ENCODE measurements at regions not wholly inside any gene's neighbourhood (a gene's known extent, or its start where the extent isn't known, plus 50 kb on each side); places are given as distances from the start of the nearest gene placed in this dataset.
"Not testable (repeated sequence)": the region's sequence is repeated elsewhere in the genome, so short reads cannot be mapped to it uniquely, and the experiment has no call there.

DNA sequence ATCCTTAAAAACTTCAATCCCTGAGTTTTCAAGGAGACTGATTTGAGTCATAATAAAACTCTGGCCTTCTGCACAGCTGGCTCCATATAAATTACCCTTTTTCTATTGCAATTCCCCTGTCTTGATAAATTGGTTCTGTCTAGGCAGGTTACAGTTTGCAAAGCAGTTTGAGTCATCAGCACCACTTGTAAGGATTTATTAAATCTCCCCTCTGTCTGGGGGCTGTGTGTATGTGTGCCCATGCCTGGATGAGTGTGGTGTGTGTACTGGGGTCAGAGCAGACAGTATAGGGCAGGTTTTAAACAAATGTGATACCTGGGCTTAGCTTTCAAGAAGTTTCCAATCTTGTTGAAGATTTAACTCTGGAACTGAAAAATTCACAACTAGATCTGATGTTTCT, 228.6 kb downstream of the FNDC1 start:
- DNase-seq = no peak

GRCh38 chr6:159395609-159396008, 226.4 kb downstream of the FNDC1 start:
- DNase-seq = no peak

DNA sequence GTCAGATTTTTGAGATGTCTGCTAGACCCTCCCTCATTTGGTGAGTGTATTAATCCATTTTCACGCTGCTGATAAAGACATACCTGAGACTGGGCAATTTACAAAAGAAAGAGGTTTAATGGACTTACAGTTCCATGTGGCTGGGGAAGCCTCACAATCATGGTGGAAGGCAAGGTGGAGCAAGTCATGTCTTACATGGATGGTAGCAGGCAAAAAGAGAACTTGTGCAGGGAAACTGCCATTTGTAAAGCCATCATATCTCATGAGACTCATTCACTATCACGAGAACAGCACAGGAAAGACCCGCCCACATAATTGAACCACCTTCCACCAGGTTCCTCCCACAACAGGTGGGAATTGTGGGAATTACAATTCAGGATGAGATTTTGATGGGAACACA, 223.5 kb downstream of the FNDC1 start:
- DNase-seq = not testable (repeated sequence)

DNA sequence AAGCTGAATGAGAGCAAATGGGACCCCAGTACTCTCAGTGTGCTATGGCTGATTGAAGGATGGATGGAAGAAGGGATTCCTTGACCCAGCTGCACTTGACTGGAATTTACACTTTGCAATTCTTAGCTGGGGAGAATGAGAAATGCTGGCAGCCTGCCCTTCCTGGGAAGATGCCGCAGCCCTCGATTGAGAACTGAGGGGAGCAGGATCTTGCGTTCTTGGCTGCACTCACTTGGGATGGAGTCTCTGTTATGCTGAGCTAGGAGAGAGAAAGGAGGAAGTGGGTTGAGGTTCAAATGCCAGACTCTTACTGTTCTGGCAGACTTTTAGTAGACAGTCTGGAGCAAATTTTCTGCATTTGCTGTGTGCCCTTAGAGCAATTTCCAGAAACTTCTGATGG, 221.2 kb downstream of the FNDC1 start:
- no peak for DNase-seq

DNA sequence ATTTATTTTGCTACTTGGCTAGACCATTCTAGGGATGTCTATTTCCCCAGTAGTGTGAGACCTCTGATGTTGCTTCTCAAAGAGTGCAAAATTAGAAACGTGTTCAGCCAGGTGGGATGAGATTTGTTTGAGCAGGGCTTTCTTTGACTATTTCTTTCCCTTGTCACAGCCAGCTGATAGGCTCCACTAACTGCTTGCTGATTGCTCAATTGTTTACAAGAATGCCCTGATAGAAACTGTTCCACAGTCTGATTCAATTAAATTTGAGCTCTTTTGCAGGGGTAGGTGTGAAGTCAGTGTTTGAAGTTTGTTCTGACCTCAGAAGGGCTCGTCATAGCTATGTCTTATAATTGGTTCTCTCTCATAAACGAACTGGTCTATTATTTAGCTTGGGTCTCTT, 220.5 kb downstream of the FNDC1 start:
- DNase-seq = no peak

DNA sequence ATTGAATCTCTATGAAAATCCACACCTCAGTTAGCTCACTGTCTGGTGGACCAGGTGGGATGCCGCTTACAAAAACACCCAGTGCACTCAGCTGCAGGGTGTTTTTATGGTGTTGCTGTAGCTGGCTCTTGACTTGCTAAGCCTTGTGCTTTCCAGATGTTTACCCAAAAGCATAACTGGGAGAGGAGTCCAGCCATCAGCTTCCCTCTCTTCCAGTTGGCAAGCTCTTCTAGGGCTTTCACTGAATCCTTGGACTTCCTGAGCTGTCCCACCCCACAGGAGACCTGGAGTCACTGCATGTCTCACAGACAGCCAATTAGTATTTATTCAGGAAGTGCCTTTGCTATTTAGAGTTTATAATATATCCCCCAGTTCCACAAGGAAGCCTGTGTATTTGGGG, 210.9 kb downstream of the FNDC1 start:
- DNase-seq = no peak

- no peak for DNase-seq
Observed at GRCh38 chr6:159378411-159379328, 209.5 kb downstream of the FNDC1 start.

- no peak for DNase-seq
Observed at GRCh38 chr6:159376516-159377158, 207.4 kb downstream of the FNDC1 start.

DNA sequence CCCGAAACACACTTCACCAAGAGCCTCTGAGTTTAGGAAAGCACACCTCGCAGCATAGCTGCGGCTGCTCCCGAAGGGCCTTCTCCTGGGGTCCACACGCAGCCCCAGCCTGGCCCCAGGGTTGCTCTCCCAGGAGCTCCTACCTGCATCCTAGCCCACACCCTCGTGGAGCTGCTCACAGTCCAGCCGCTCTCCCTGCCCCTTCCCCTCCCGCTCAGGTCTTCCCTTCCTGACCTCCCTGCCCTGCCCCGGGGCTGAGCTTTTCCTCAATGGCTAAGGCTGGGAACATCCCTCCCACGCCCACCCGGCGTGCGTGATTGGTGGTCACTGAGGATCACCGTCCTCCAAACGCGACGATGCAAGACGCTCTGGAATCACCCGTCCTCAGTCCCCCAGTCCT, 205.8 kb downstream of the FNDC1 start:
- DNase-seq = no peak

DNA sequence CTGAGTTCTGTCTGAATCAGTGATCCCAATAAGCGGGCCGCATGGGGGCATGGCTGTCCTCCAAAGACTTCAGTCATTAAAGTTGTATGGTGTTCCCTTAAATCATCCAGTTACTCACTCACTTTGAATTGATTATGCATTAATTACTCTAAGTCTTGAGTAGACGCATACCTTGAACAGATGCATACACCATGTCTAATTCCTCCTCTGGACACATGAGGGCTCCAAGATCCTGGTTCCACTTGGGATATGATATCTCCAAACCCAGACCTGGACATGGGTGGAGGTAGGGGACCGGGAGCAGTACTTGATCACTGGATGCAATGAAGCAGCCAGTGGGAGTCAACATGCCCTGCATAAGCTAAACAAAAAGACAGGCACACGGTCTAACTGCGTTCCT, 204.5 kb downstream of the FNDC1 start:
- no peak for DNase-seq

DNA sequence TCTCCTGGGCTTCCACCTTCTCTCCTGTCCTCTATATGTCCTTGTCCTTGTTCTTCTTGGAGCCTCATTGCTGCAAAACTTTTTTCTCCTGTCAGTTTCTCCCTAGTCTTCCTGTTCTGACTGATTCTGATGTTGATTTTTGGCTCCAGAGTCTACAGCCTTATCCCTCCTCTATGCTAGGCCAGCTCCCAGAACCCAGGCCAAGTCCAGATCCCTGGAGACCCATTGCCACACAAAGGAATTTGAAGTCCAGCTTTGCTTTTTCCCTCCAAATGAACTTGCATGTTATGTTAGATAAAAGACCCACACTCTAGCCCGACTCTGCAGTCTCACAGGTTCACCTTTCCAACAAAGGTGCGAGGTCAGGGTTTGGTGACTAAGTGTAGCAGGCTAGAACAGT, 203.1 kb downstream of the FNDC1 start:
- no peak for DNase-seq

DNA sequence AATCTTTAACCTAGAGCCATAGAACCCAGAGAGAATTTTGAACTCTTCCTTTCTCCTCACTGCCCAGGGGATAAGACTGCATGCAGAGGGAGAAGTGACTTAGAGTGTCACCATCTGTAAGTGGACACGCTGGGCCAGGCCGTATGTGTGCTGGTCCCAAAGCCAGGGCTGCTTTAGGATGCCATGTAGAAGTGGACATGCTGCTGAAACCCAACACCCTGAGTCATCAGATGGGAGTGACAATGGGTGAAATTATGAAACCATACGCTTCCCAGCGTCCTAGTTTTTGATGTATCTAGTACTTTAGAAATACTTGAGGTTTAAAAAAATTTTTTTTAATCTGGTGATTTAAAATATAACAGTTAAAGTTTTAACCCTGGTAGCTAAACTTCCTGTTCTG, 191.1 kb downstream of the FNDC1 start:
- no peak for DNase-seq

DNA sequence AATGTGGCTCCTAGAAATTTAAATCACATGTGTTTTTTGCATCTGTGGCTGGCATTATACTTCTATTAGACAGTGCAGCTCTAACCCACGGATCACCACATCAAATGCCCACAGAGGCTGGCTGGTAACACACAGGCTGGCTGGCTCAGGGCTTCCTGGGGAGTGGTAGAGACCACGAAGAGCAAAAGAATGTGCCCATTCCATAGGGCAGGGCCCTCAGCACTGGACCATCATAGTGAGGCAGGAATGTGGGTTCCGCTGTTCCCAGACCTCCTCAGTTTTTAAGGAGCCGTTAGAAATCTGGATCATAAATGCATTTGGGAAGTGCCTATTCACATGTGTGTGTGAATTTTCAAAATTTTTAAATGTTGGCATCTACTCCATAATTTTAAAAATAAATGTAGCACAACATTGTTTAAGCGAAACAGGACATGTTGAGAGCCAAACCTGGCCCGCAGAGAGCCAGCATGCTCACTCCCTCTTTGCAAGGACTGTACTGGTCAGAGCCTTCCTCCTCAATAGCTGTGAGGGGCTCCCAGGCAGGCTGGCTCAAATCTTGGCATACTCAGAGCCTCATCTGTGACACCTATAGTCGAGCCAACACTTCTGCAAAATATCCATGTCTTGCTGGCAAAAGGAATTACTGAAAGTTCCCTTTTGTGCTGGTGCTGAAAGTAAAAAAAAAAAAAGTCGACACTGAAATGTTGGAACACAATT, 190.5 kb downstream of the FNDC1 start:
- no peak for DNase-seq

GRCh38 chr6:159358562-159358961, 189.4 kb downstream of the FNDC1 start:
- no peak for DNase-seq

GRCh38 chr6:159357211-159357915, 188.2 kb downstream of the FNDC1 start:
- DNase-seq = no peak

- DNase-seq = no peak
Observed at GRCh38 chr6:159353193-159353592, 184.0 kb downstream of the FNDC1 start.

DNA sequence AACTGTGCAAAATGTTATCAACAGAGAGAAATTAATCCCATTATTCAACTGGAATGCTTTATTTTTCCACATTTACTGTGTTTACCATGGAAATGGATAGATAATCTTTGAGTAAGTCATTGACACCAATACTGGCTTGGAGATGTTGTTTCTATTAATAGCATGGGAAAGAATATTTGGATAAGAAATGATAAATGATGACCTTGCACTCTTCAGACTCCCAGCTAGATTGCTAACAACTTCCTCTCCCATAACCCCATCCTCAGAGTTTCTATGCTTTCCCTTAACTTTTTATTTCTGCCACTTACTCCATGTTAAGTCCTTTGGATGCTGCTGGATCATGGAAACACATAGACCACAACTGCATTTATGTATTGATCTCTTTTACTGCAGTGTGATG, 182.5 kb downstream of the FNDC1 start:
- no peak for DNase-seq

- no peak for DNase-seq
Observed at GRCh38 chr6:159349915-159350314, 180.7 kb downstream of the FNDC1 start.

GRCh38 chr6:159343709-159344108, 174.5 kb downstream of the FNDC1 start:
- no peak for DNase-seq

DNA sequence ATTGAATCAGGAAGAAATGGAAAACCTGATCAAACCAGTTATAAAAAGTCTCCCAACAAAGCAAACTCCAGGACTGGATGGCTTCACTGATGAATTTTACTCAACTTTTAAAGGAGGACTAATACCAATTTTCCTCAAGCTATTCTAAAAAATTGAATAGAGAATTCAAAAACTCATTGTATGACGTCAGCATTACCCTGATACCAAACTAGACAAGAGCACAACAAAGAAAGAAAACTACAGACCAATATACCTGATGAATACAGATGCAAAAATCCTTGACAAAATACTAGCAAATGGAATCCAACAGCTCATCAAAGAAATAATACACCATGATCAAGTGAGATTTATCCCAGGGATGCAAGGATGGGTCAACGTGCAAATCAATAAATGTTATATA, 172.9 kb downstream of the FNDC1 start:
- no peak for DNase-seq

GRCh38 chr6:159334068-159334467, 164.9 kb downstream of the FNDC1 start:
- no peak for DNase-seq

- no peak for DNase-seq
Observed at GRCh38 chr6:159331451-159331850, 162.3 kb downstream of the FNDC1 start.

- DNase-seq = no peak
Observed at GRCh38 chr6:159329081-159329480, 159.9 kb downstream of the FNDC1 start.

Measured in inflammatory macrophage treated with lipopolysaccharide for 1 hour (primary cell).